ENCODE measurements at regions not wholly inside any gene's neighbourhood (a gene's known extent, or its start where the extent isn't known, plus 50 kb on each side); places are given as distances from the start of the nearest gene placed in this dataset.

DNA sequence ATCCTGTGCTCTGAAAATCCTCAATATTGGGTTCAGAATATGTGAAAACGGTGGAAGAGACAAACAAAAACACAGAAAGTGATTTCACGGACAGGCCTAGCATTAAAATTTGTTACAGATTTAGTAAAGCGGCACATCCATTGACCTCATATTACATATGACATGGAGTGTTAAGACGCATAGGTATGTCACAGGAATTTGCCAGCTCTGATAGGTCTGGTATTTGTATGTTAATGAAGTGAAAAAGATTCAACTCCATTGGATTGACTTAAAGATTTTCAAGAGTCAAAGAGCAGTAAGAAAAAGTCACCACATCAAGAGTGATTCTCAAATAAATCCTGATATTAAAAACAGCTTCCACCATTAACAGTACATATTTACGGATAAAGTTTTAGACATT, 396.5 kb upstream of the SEMA6A start:
- TF ChIP-seq, protein P1, sequence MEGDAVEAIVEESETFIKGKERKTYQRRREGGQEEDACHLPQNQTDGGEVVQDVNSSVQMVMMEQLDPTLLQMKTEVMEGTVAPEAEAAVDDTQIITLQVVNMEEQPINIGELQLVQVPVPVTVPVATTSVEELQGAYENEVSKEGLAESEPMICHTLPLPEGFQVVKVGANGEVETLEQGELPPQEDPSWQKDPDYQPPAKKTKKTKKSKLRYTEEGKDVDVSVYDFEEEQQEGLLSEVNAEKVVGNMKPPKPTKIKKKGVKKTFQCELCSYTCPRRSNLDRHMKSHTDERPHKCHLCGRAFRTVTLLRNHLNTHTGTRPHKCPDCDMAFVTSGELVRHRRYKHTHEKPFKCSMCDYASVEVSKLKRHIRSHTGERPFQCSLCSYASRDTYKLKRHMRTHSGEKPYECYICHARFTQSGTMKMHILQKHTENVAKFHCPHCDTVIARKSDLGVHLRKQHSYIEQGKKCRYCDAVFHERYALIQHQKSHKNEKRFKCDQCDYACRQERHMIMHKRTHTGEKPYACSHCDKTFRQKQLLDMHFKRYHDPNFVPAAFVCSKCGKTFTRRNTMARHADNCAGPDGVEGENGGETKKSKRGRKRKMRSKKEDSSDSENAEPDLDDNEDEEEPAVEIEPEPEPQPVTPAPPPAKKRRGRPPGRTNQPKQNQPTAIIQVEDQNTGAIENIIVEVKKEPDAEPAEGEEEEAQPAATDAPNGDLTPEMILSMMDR (IDR thresholded peaks at IDR 0.05; ENCODE audit: extremely low read depth in 1 of 2, insufficient read depth in 1 of 2, low read depth in 1 of 2, low read length in 2 of 2) = no peak
- TF ChIP-seq JUN (IDR thresholded peaks at IDR 0.05; ENCODE audit: borderline replicate concordance, insufficient read depth, insufficient read length, low read depth) = no peak
- TF ChIP-seq POLR2A (IDR thresholded peaks at IDR 0.05; ENCODE audit: low read depth, low read length) = no peak
- TF ChIP-seq POLR2AphosphoS5 (IDR thresholded peaks at IDR 0.05; ENCODE audit: insufficient read depth, low read depth, low read length) = no peak
- no peak for TF ChIP-seq GATA2 (IDR thresholded peaks at IDR 0.05; ENCODE audit: insufficient read depth, insufficient read length, low read depth, low read length)
